ENCODE measurements at regions not wholly inside any gene's neighbourhood (a gene's known extent, or its start where the extent isn't known, plus 50 kb on each side); places are given as distances from the start of the nearest gene placed in this dataset.

DNA sequence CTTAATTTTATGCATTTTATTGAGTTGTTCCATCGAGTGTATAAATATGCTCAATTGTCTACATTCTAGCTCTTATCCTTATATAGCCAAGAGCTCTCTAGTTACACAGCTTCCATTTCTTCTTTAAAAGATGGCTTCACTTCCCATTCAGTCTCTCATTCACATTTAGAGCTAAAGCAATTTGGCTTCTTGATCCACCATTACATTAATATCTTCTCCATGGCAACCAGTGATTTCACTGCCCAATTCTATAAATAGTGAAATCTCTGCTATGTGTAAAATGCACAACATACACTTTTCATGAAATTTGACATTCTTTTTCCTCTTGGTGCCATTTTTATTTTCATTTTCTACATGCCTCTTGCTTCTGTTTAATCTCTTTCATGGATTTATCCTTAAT, 696.9 kb upstream of the ATXN8OS start:
- no peak overlapping the region for H3K4me3 Mint-ChIP-seq
- H3K9me3 Mint-ChIP-seq: peaks cover 22% of the 10 kb centered on the region
- no peak overlapping the region for H3K27ac Mint-ChIP-seq
- ATAC-seq (no peak), DNase-seq (ENCODE audit: low spot score in 2 of 2) (no peak)
- no peaks in the 10 kb centered on the region for H3K4me1 Mint-ChIP-seq
- H3K36me3 Mint-ChIP-seq: no peaks in the 10 kb centered on the region

- ATAC-seq: no peak
- Mint-ChIP-seq H3K27ac (no peak overlapping the region), H3K4me3 (no peak overlapping the region), H3K36me3 (no peaks in the 10 kb centered on the region), H3K4me1 (no peaks in the 10 kb centered on the region), H3K9me3 (peaks cover 18% of the 10 kb centered on the region)
- DNase-seq (ENCODE audit: low spot score in 2 of 2): no peak
Measured at GRCh38 chr13:69391756-69392155, 715.9 kb upstream of the ATXN8OS start.

DNA sequence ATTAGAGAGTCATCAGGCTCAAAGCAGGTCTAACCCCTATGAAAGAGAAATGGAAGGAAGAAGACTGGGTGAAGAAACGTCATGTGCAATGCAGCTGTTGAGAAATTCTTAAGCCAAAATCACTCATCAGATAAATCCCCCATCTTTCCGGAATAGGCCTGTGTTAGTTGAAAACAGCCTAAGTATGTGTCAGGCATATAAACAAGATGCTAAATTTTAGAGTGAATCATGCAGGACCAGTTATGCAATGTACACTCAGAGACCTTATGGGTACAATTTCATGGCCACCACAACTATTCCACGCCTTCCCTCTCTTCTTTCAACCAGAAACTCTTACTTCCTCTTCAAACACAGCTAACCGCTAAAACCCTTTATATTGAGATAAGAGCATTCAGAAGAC, 717.7 kb upstream of the ATXN8OS start:
- H3K9me3 Mint-ChIP-seq: peaks cover 14% of the 10 kb centered on the region
- H3K36me3 Mint-ChIP-seq: no peaks in the 10 kb centered on the region
- no peaks in the 10 kb centered on the region for H3K4me1 Mint-ChIP-seq

GRCh38 chr13:69373747-69374425, 733.7 kb upstream of the ATXN8OS start:
- Mint-ChIP-seq H3K27ac (no peak overlapping the region), H3K4me1 (no peaks in the 10 kb centered on the region), H3K9me3 (peaks cover 8% of the 10 kb centered on the region), H3K4me3 (no peak overlapping the region), H3K36me3 (no peaks in the 10 kb centered on the region)
- no peak for DNase-seq (ENCODE audit: low spot score in 2 of 2)
- no peak for ATAC-seq

More for the DNA sequence above, 717.7 kb upstream of the ATXN8OS start:
- Mint-ChIP-seq H3K4me3 (no peak overlapping the region), H3K27ac (no peak overlapping the region)
- DNase-seq (ENCODE audit: low spot score in 2 of 2) (no peak), ATAC-seq (no peak)

DNA sequence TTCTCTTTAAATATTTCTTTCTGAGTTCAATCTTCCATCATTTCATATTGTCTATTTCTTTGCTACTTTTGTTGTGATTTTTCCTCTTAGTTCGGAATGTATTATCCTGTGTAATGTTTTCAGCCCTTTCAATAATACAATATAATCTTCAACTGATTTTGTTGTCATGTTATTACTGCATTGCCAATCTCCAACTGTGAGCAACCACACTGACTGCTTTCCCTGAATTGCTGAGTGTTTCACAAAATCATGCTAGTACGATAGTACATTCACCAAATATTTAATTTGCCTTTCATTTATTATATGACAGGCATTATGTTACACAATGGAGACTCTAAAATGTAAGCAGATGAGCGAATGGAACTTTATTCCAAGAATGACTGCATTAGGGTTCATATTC, 744.3 kb upstream of the ATXN8OS start:
- DNase-seq (ENCODE audit: low spot score in 2 of 2) (no peak), ATAC-seq (no peak)
- H3K4me1 Mint-ChIP-seq: no peaks in the 10 kb centered on the region
- H3K36me3 Mint-ChIP-seq: no peaks in the 10 kb centered on the region
- peaks cover 21% of the 10 kb centered on the region for H3K9me3 Mint-ChIP-seq
- no peak overlapping the region for H3K4me3 Mint-ChIP-seq
- H3K27ac Mint-ChIP-seq: no peak overlapping the region

DNA sequence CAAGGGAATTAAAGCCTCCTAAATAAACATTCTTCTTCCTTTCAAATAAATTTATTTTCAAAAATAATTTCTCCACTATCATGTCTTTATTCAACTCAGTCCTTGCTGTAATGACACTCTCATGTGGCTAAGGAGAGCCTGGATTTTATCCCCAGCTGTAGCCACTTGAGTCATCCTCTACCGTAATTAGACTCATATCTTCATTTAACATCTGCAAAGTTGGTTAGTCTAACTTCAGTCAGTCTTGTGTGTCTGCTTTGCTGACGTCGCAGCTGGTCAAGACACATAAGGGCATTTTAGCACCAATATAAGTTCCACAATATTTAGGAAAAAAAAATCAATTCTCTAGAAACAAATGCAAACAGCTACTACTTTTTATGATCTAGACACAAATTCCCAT, 776.4 kb upstream of the ATXN8OS start:
- Mint-ChIP-seq H3K9me3 (peaks cover 13% of the 10 kb centered on the region), H3K4me1 (no peaks in the 10 kb centered on the region), H3K4me3 (no peak overlapping the region), H3K36me3 (no peaks in the 10 kb centered on the region), H3K27ac (no peak overlapping the region)
- no peak for DNase-seq (ENCODE audit: low spot score in 2 of 2)
- ATAC-seq: no peak

- Mint-ChIP-seq H3K4me3 (no peak overlapping the region), H3K27ac (no peak overlapping the region), H3K4me1 (no peaks in the 10 kb centered on the region), H3K9me3 (peaks cover 3% of the 10 kb centered on the region), H3K36me3 (no peaks in the 10 kb centered on the region)
- no peak for ATAC-seq
- no peak for DNase-seq (ENCODE audit: low spot score in 2 of 2)
Measured at GRCh38 chr13:69324090-69324886, 783.3 kb upstream of the ATXN8OS start.

DNA sequence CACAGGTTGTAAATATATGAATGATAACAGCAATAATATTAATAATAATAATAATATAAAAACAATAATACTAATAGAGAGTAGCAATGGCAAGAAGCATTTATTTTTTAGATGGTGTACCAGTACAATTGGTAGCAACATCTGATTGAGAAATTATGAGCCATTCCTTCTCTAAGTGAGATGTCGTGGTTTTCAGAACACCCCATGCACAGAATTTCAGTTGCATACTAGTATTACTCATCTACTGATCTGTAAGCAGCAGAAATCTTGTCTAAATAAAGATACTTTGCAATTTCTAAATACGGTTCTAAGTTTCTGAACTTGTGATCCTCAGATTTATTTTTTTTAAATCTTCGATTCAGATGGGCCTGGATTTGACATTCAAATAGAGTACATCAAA, 788.0 kb upstream of the ATXN8OS start:
- Mint-ChIP-seq H3K36me3 (no peaks in the 10 kb centered on the region), H3K9me3 (peaks cover 11% of the 10 kb centered on the region), H3K4me1 (no peaks in the 10 kb centered on the region), H3K27ac (no peak overlapping the region), H3K4me3 (no peak overlapping the region)
- no peak for DNase-seq (ENCODE audit: low spot score in 2 of 2)
- ATAC-seq: no peak

DNA sequence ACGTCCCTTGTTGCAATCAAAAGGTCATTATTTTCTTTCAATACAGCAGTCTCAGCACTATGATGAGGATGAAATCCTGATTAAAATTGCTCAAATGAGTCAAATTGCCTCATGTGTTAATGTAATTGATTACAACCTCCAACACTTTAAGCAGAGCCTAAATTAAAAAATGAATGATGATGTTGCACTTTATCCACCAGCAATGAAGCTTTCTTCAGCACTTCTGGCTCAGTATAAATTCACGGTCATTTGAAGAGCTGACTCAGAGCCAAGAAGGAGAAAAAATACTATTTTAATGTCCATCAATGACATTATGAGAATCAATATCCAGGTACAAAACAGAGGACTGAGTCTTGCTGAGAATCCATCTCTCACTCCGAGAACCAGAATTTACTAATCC, 792.6 kb upstream of the ATXN8OS start:
- no peak for DNase-seq (ENCODE audit: low spot score in 2 of 2)
- peaks cover 24% of the 10 kb centered on the region for H3K9me3 Mint-ChIP-seq
- H3K4me3 Mint-ChIP-seq: no peak overlapping the region
- no peak for ATAC-seq
- no peaks in the 10 kb centered on the region for H3K4me1 Mint-ChIP-seq
- H3K36me3 Mint-ChIP-seq: no peaks in the 10 kb centered on the region
- no peak overlapping the region for H3K27ac Mint-ChIP-seq

DNA sequence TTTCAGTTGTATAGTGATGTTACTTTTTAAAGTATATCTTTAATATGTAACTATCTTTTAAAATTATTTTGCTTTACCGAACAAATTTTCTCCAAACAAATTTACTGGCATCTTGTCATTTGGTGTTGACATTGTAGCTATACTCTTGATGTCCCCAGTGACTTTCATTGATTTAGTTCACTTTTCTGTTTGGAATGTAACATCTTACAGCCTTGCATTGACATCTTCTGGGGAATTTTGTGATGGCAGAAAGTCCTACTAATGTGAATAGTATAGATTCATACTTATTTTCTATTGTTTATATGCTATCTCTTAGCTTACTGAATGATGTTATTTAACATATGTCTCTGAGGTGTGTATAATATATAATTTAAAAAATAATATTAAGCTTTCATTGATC, 800.9 kb upstream of the ATXN8OS start:
- Mint-ChIP-seq H3K27ac (no peak overlapping the region), H3K4me3 (no peak overlapping the region), H3K36me3 (no peaks in the 10 kb centered on the region), H3K4me1 (no peaks in the 10 kb centered on the region), H3K9me3 (peaks cover 7% of the 10 kb centered on the region)
- no peak for DNase-seq (ENCODE audit: low spot score in 2 of 2)
- no peak for ATAC-seq

DNA sequence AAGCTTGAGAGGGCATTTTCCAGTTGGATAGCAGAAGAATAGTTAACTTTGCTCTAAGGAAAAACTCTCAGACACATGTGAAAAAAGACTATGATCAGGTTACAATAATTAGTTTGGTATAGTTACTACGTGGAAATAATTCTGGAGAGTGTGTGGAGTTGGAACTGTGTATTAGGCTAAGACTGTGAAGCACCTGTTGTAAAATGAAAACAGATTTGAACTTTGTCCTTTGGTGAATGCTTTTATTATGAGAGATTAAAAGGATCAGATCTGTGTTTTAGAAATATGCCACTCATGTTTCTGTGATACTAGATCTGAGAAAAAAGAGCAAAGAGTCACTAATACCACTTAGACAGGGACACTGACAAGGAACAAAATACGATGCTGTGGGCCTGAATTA, 807.5 kb upstream of the ATXN8OS start:
- H3K4me1 Mint-ChIP-seq: no peaks in the 10 kb centered on the region
- H3K9me3 Mint-ChIP-seq: peaks cover 28% of the 10 kb centered on the region
- no peak overlapping the region for H3K4me3 Mint-ChIP-seq
- no peak overlapping the region for H3K27ac Mint-ChIP-seq
- ATAC-seq (no peak), DNase-seq (ENCODE audit: low spot score in 2 of 2) (no peak)
- H3K36me3 Mint-ChIP-seq: no peaks in the 10 kb centered on the region

DNA sequence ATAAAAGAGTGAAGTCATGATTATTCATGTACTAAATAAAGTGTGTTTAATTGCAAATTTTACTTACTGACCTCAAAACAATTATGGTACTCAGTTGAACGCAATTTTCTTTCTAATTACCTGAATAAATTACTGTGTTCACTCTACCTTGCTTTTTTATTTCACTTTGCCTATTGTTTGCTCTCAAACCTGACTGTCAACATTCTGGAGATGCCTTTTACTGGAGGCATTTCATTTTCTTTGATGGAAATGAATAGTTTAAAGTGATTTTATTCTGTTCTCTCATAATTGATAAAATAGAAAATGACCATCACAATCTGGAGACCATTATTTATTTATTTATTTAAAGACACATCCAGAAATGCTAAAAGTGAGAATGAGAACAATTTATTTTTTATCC, 811.5 kb upstream of the ATXN8OS start:
- H3K9me3 Mint-ChIP-seq: peaks cover 30% of the 10 kb centered on the region
- no peak for DNase-seq (ENCODE audit: low spot score in 2 of 2)

DNA sequence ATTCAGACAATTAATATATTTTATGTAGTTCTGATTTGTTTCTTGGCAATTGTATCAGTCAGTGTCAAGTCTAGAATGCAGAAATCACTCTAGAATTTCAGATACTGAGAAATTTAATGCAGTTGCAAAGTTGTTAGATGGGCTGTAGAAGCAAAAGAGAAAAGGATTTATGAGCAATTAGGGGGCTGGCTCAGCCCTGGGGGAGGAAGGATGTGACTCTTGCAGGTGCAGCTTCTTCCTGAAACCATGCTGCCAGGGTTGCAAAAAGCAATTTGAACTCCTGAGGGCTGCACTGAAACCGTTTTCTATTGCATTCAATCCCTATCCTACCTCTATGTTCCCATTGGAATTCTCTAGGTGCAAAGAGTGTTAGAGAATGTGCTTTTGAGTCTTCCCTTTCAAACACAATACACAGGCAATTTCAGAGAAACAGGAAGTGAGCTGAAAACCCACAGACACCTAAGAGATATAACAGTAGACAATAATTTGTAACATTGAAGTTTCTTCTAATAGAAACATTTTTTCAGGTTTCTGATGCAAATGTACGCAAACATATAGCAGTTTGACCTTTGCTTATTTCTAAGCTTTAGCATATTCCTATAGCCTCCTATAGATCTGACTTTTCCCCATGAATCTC, 814.7 kb upstream of the ATXN8OS start:
- Mint-ChIP-seq H3K4me3 (no peak overlapping the region), H3K4me1 (no peaks in the 10 kb centered on the region), H3K27ac (no peak overlapping the region), H3K36me3 (no peaks in the 10 kb centered on the region), H3K9me3 (peaks cover 19% of the 10 kb centered on the region)
- ATAC-seq (no peak), DNase-seq (ENCODE audit: low spot score in 2 of 2) (no peak)

More for the DNA sequence above, 811.5 kb upstream of the ATXN8OS start:
- no peak overlapping the region for H3K4me3 Mint-ChIP-seq
- H3K36me3 Mint-ChIP-seq: no peaks in the 10 kb centered on the region
- no peaks in the 10 kb centered on the region for H3K4me1 Mint-ChIP-seq
- H3K27ac Mint-ChIP-seq: no peak overlapping the region
- ATAC-seq: no peak

GRCh38 chr13:69291292-69291906, 816.2 kb upstream of the ATXN8OS start:
- Mint-ChIP-seq H3K4me3 (no peak overlapping the region), H3K9me3 (peaks cover 24% of the 10 kb centered on the region), H3K27ac (no peak overlapping the region), H3K36me3 (no peaks in the 10 kb centered on the region), H3K4me1 (no peaks in the 10 kb centered on the region)
- DNase-seq (ENCODE audit: low spot score in 2 of 2): no peak
- ATAC-seq: no peak

GRCh38 chr13:69288026-69288425, 819.6 kb upstream of the ATXN8OS start:
- H3K36me3 Mint-ChIP-seq: no peaks in the 10 kb centered on the region
- no peak for ATAC-seq
- no peaks in the 10 kb centered on the region for H3K4me1 Mint-ChIP-seq
- H3K4me3 Mint-ChIP-seq: no peak overlapping the region
- DNase-seq (ENCODE audit: low spot score in 2 of 2): no peak
- H3K9me3 Mint-ChIP-seq: peaks cover 19% of the 10 kb centered on the region
- H3K27ac Mint-ChIP-seq: no peak overlapping the region
